GM12878 (cell line): ENCODE measurements at regions not wholly inside any gene's neighbourhood (a gene's known extent, or its start where the extent isn't known, plus 50 kb on each side); places are given as distances from the start of the nearest gene placed in this dataset.

Experiments used
- ATAC-seq: fragments of 200-7000 bp; cut with Tn5 transposase; 3 replicates; pipeline ENCODE4 v1.9.1; 2020; ENCODE audit warnings: mild to moderate bottlenecking, moderate library complexity
- BruUV-seq: library from RNA; stranded (reverse); fragments of 400-500 nt; replicated peaks from 2 replicates; lab custom pipeline; 2021; lab: Mats Ljungman, UMichigan
- CTCF ChIA-PET: fragments of 300-600 bp; sonication (Branson Sonifier 250); formaldehyde crosslinking; extraction: SDS; loops from one replicate; lab custom pipeline; 2021; ENCODE audit warnings: inconsistent platforms; lab: Yijun Ruan, JAX
- POLR2A ChIA-PET: fragments of 350-600 bp; formaldehyde crosslinking; extraction: SDS; loops from one replicate; lab custom pipeline; 2021; ENCODE audit warnings: inconsistent platforms; lab: Charles Lee
- RAD21 ChIA-PET: fragments of 300-600 bp; sonication (Branson Sonifier 250); formaldehyde crosslinking; loops from one replicate; lab custom pipeline; 2023; ENCODE audit warnings: antibody characterized with exemption; ENCODE audit not compliant: unreplicated experiment; lab: Charles Lee
- SMC1A ChIA-PET: fragments of 300-600 bp; sonication (Branson Sonifier 250); formaldehyde crosslinking; loops from one replicate; lab custom pipeline; 2023; ENCODE audit not compliant: unreplicated experiment, uncharacterized antibody; lab: Charles Lee
- DNase-seq: peaks from one replicate; pipeline ENCODE4 v3.0.0-alpha.2; 2011; ENCODE audit warnings: low read depth, low spot score
- FAIRE-seq: peaks from 3 replicates; lab custom pipeline; 2011; peaks lifted over from hg19 to GRCh38; lab: Jason Lieb, UNC
- H2AFZ ChIP-seq: 2 replicates; pipeline ENCODE4 v1.6.0; 2011; ENCODE audit warnings: low read depth, low read length, control low read depth; ENCODE audit not compliant: control insufficient read depth
- H3K27ac ChIP-seq: 2 replicates; pipeline ENCODE4 v1.5.1; 2011; ENCODE audit warnings: control low read depth; ENCODE audit not compliant: control insufficient read depth, insufficient read depth
- H3K27me3 ChIP-seq, 2 experiments: replicated peaks in 1 of 2; 2 replicates each; pipeline versions ENCODE4 v1.6.0 to v1.6.1; 2011; ENCODE audit warnings: low read length in 1 of 2; ENCODE audit not compliant: control insufficient read depth in 2 of 2, insufficient read depth in 2 of 2
- H3K36me3 ChIP-seq, 2 experiments: 2 replicates each; pipeline ENCODE4 v1.5.1; 2011; ENCODE audit warnings: low read length in 1 of 2; ENCODE audit not compliant: control insufficient read depth in 2 of 2, insufficient read depth in 2 of 2
- H3K4me1 ChIP-seq: 2 replicates; pipeline ENCODE4 v1.6.1; 2011; ENCODE audit warnings: mild to moderate bottlenecking, low read length, moderate library complexity, mixed read lengths; ENCODE audit not compliant: control insufficient read depth, insufficient read depth
- H3K4me2 ChIP-seq: 2 replicates; pipeline ENCODE4 v1.6.0; 2011; ENCODE audit warnings: control low read depth; ENCODE audit not compliant: control insufficient read depth, insufficient read depth
- H3K4me3 ChIP-seq: fragments of 200-600 bp; sonication (generic); 2 replicates; pipeline ENCODE4 v1.5.1; 2016
- H3K79me2 ChIP-seq: 2 replicates; pipeline ENCODE4 v1.6.0; 2011; ENCODE audit warnings: low read length; ENCODE audit not compliant: control insufficient read depth, insufficient read depth
- H3K9ac ChIP-seq: 2 replicates; pipeline ENCODE4 v1.8.0; 2011; ENCODE audit warnings: low read length, control low read depth, mixed read lengths; ENCODE audit not compliant: control insufficient read depth, insufficient read depth
- H3K9me3 ChIP-seq: replicated peaks from 3 replicates; pipeline ENCODE4 v1.5.1; 2011; ENCODE audit warnings: mild to moderate bottlenecking, low read length; ENCODE audit not compliant: control insufficient read depth, insufficient read depth
- H4K20me1 ChIP-seq: 2 replicates; pipeline ENCODE4 v1.6.0; 2011; ENCODE audit not compliant: control insufficient read depth, insufficient read depth
- CBX3 ChIP-seq: fragments of 200-600 bp; sonication (generic); IDR thresholded peaks from 2 replicates; pipeline ENCODE4 v1.6.1; 2016; ENCODE audit warnings: low read depth, borderline replicate concordance
- CUX1 ChIP-seq: IDR thresholded peaks from 2 replicates; pipeline ENCODE4 v1.6.1; 2012; ENCODE audit warnings: improper control_type of control experiment, low read depth, low read length; ENCODE audit not compliant: insufficient replicate concordance
- ETV6 ChIP-seq, 2 experiments: fragments of 450-650 bp in 1 of 2; IDR thresholded peaks in 1 of 2; conservative IDR thresholded peaks in 1 of 2; 2 replicates each; pipeline ENCODE4 v1.6.1; 2014; ENCODE audit warnings: antibody characterized with exemption in 1 of 2, borderline replicate concordance in 1 of 2, low read depth in 1 of 2, mild to moderate bottlenecking in 1 of 2, moderate library complexity in 1 of 2
- IRF5 ChIP-seq: fragments of 450-650 bp; IDR thresholded peaks from 2 replicates; pipeline ENCODE4 v1.6.1; 2017; ENCODE audit warnings: borderline replicate concordance
- NFIC ChIP-seq: IDR thresholded peaks from 2 replicates; pipeline ENCODE4 v1.6.1; 2012; ENCODE audit warnings: low read depth, mild to moderate bottlenecking, inconsistent platforms, low read length, moderate library complexity
- SMAD5 ChIP-seq: IDR thresholded peaks from 2 replicates; pipeline ENCODE4 v1.6.1; 2016; ENCODE audit warnings: antibody characterized with exemption, low read depth
- TCF7 ChIP-seq: IDR thresholded peaks from 2 replicates; pipeline ENCODE4 v1.6.1; 2014; ENCODE audit warnings: antibody characterized with exemption, borderline replicate concordance
- ZNF217 ChIP-seq: fragments of 450-650 bp; IDR thresholded peaks from 2 replicates; pipeline ENCODE4 v1.6.1; 2017; ENCODE audit warnings: antibody characterized with exemption, mild to moderate bottlenecking
- WGBS: methylation state at CpG from one replicate; pipeline ENCODE4 v1.1.6; 2016; ENCODE audit warnings: low lambda C conversion rate; ENCODE audit not compliant: insufficient replicate concordance, insufficient coverage; ENCODE audit errors: missing lambda C conversion rate; 5-methylcytosine and 5-hydroxymethylcytosine counted together
- in situ Hi-C: fragments of 300-500 bp; cut with MboI; formaldehyde crosslinking; loops from 9 replicates; pipeline ENCODE4 v1.14.3; 2018; ENCODE audit warnings: mixed read lengths
- intact Hi-C: fragments of 100-400 bp; cut with micrococcal nuclease; formaldehyde crosslinking; loops from one replicate; pipeline ENCODE4 v1.14.2; 2022; ENCODE audit not compliant: unreplicated experiment

GRCh38 chr2:150258781-150259307, 228.6 kb downstream of the RND3 start:
- FAIRE-seq (no peak), DNase-seq (no peak), ATAC-seq (no peak)
- Histone ChIP-seq H3K27ac (no peak overlapping the region), H4K20me1 (no peaks in the 10 kb centered on the region), H3K4me2 (no peak overlapping the region), H3K9ac (no peak overlapping the region), H3K9me3 (no peaks in the 10 kb centered on the region), H3K27me3 (no peaks in the 10 kb centered on the region), H3K4me1 (no peaks in the 10 kb centered on the region), H3K4me3 (no peak overlapping the region), H2AFZ (no peak overlapping the region), H3K36me3 (no peaks in the 10 kb centered on the region), H3K79me2 (no peaks in the 10 kb centered on the region)
- BruUV-seq, result no TSS peak
- WGBS, result 43% methylated on average over 8 of the region's 8 CpGs
- POLR2A ChIA-PET, result no interaction called here
- SMC1A ChIA-PET, result no interaction called here
- no peak for TF ChIP-seq CUX1
- no peak for TF ChIP-seq TCF7
- TF ChIP-seq IRF5, result no peak
- TF ChIP-seq NFIC, result no peak
- TF ChIP-seq ETV6 (conservative IDR thresholded peaks at IDR 0.05 in 1 of 2, IDR thresholded peaks at IDR 0.05 in 1 of 2; ENCODE audit: borderline replicate concordance in 1 of 2, low read depth in 1 of 2), result no peak
- TF ChIP-seq ZNF217, result no peak
- no peak for TF ChIP-seq SMAD5
- TF ChIP-seq CBX3, result no peak
- intact Hi-C loops, result no loop called here
- in situ Hi-C loops, result no loop called here
- CTCF ChIA-PET, result no interaction called here
- RAD21 ChIA-PET, result no interaction called here
